Anterior cingulate cortex (tissue), 58 donors: ENCODE measurements at regions not wholly inside any gene's neighbourhood (a gene's known extent, or its start where the extent isn't known, plus 50 kb on each side); places are given as distances from the start of the nearest gene placed in this dataset.
"Not testable (repeated sequence)": the region's sequence is repeated elsewhere in the genome, so short reads cannot be mapped to it uniquely, and the experiment has no call there.

Source experiments
- DNase-seq, 58 donors: peaks; one replicate each; lab custom pipeline; 2025; lab: John Stamatoyannopoulos, UW

GRCh38 chr3:63719796-63720445 lies 67.4 kb downstream of the SNTN start:
- DNase-seq = no peak

- DNase-seq = not testable (repeated sequence)
Observed at GRCh38 chr3:63720951-63721350, 68.5 kb downstream of the SNTN start.

DNA sequence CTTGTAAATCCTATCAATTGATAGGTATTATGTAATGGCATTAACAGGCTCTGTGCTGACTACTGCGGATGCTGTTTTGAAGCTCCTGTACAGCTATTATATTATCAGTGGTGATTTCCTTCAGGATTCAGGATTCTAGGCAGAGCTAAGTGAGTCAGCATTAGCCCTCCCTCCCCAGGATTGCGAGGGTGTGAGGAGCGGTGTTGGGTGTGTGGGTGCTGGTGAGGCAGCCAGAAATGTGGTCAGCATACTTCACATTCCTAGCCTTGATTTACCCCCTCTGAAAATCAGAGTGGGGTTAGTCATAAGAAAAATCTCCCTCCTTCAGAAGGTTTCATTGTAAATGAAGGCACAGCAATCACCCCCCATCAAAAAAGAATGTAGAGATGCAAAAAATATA lies 72.5 kb downstream of the SNTN start:
- peak in 9 of 58 donors; percentile 0 to 17 (median 3) for DNase-seq

DNA sequence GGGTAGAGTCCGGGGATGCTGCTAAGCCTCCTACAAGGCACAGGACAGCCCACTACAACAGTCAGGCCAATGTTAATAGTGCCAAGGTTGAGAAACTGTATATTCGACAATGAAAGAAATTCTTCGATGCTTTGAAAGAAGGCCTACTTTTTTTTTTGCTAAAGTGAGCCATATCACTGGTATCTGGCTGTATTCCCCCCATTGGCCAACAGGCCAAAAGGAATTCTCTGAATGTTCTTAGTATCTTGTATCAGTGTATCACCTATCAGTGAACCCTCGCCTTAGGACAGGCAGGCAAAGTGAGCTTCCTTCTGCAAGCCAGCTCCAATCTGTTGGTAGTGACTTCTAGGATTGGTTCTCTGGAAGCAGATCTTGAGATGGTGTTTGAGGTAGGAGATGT lies 74.2 kb downstream of the SNTN start:
- DNase-seq = no peak

- no peak for DNase-seq
Observed at GRCh38 chr3:63727233-63727632, 74.8 kb downstream of the SNTN start.

DNA sequence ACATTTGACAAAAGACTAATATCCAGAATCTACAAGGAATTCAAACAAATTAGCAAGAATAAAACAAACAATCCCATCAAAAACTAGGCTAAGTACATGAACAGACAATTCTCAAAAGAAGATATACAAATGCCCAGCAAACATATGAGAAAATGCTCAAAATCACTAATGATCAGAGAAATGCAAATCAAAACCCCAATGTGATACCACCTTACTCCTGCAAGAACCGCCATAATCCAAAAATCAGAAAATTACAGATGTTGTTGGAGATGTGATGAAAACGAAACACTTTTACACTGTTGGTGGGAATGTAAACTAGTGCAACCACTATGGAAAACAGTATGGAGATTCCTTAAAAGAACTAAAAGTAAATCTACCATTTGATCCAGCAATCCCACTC lies 79.4 kb downstream of the SNTN start:
- DNase-seq = no peak

- DNase-seq = not testable (repeated sequence)
Observed at GRCh38 chr3:63733278-63733677, 80.8 kb downstream of the SNTN start.

DNA sequence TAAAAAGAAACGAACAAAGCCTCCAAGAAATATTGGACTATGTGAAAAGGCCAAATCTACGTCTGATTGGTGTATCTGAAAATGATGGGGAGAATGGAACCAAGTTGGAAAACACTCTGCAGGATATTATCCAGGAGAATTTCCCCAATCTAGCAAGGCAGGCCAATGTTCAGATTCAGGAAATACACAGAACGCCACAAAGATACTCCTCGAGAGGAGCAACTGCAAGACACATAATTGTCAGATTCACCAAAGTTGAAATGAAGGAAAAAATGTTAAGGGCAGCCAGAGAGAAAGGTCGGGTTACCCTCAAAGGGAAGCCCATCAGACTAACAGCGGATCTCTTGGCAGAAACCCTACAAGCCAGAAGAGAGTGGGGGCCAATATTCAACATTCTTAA lies 82.2 kb downstream of the SNTN start:
- DNase-seq = not testable (repeated sequence)

DNA sequence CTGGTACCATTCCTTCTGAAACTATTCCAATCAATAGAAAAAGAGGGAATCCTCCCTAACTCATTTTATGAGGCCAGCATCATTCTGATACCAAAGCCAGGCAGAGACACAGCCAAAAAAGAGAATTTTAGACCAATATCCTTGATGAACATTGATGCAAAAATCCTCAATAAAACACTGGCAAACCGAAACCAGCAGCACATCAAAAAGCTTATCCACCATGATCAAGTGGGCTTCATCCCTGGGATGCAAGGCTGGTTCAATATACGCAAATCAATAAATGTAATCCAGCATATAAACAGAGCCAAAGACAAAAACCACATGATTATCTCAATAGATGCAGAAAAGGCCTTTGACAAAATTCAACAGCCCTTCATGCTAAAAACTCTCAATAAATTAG lies 82.3 kb upstream of the C3orf49 start:
- not testable (repeated sequence) for DNase-seq

GRCh38 chr3:63738577-63738976 lies 80.5 kb upstream of the C3orf49 start:
- DNase-seq = not testable (repeated sequence)

GRCh38 chr3:63739474-63739873 lies 79.6 kb upstream of the C3orf49 start:
- DNase-seq = no peak

DNA sequence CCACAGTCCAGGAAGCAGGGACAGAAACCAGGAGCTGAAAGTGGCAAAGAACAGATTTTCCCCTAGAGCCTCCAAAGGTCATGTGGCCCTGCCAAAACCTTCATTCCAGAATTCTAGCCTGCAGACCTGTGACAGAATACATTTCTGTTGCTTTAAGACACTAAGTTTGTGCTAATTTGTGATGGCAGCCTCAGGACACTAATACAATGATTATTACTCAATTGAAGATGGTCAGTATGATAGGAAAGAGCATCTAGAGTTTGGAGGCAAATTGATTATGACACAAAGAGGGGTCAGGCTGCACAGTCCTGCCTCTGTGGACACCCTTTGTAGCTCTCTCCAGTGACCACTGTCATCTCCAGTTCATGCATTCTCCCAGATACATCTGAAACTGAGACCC lies 79.0 kb upstream of the C3orf49 start:
- DNase-seq = no peak

DNA sequence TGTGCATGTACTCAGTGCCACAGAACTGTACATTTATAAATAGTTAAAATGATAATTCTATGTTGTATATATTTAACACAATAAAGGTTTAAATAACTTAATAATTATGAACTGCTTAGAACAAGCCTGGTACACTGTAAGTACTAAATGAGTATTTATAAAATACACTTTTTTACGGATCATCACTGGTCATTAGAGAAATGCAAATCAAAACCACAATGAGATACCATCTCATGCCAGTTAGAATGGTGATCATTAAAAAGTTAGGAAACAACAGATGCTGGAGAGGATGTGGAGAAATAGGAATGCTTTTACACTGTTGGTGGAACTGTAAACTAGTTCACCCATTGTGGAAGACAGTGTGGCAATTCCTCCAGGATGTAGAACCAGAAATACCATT lies 74.4 kb upstream of the C3orf49 start:
- DNase-seq = not testable (repeated sequence)

- DNase-seq = no peak
Observed at GRCh38 chr3:63745757-63746156, 73.3 kb upstream of the C3orf49 start.

- no peak for DNase-seq
Observed at GRCh38 chr3:63746211-63746610, 72.9 kb upstream of the C3orf49 start.

GRCh38 chr3:63751459-63751858 lies 67.6 kb upstream of the C3orf49 start:
- no peak for DNase-seq

- DNase-seq = no peak
Observed at GRCh38 chr3:63753567-63753966, 65.5 kb upstream of the C3orf49 start.

GRCh38 chr3:63753995-63754394 lies 65.1 kb upstream of the C3orf49 start:
- no peak for DNase-seq

DNA sequence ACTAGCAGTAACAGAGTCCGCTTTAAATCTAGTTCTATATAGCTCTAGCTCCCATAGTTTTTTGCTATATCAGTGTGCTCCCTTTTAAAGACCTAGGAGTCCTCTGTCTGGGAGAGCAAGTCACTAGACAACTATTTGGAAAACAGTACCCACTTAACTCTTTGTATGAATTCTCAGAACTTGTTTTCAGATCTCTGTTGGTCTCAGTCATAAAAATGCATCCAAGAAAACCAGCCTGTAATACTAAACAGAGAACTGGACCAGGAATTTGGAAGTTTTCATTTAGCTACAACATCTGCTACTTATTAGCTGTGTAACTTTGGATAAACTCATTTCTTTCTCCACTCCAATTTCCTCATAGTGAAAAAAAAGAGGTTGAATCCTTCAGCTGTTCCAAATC lies 56.9 kb upstream of the C3orf49 start:
- no peak for DNase-seq

- no peak for DNase-seq
Observed at GRCh38 chr3:63762934-63763550, 56.1 kb upstream of the C3orf49 start.

GRCh38 chr3:63764511-63764910 lies 54.6 kb upstream of the C3orf49 start:
- DNase-seq = no peak

DNA sequence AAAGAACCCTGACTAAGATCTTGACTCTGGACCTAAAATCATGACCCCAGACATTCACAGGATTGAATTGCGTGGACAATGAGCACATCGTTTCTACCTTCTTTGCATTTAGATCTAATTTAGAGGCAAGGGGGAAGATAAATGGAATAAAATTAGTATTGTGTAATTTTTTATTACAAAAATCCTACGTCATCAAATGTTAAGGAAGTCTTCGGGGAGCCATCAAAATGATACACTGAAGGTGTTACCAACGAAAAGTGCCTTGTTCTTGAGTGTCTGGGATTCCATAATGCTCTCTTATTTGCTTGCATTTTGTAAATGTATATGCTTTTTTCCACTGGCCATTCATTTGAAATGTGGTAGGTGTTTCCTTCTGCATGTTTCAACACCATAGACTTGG lies 52.8 kb upstream of the C3orf49 start:
- no peak for DNase-seq

- DNase-seq = no peak
Observed at GRCh38 chr3:63768386-63768785, 50.7 kb upstream of the C3orf49 start.
